ENCODE measurements at regions not wholly inside any gene's neighbourhood (a gene's known extent, or its start where the extent isn't known, plus 50 kb on each side); places are given as distances from the start of the nearest gene placed in this dataset.
"Not testable (repeated sequence)": the region's sequence is repeated elsewhere in the genome, so short reads cannot be mapped to it uniquely, and the experiment has no call there.

DNA sequence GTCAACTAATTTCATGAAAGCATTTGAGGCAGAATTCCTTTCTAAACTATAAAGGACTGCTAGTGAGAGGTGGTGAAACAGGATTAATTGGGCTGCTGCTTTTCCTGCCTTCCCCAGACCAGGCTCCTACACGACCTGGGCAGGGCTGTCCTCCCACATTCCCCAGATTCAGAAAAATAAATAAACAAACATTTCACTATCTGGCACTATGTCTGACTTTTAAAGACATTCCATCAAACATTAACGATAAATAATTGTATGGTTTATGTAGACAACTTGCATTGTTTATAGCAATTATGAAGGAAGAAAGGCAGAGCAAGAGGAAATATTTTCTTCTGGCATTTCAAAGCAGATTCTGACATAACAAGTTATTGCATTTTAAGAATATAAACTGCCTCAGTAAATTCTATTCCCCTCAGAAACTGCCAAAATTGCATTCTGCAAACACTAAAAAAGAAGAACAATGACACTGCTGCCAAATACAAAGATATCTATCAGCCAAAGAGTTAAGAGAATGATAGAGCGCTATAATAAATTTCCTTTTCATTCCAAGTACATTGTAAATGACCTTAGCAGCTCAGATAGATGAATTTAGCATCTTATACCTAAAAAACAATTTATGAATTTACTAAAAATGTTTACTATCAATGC is 214.7 kb upstream of the INTU start:
- Histone ChIP-seq H3K27me3 (no peaks in the 10 kb centered on the region), H3K27ac (no peak overlapping the region), H3K4me1 (no peaks in the 10 kb centered on the region), H3K36me3 (no peaks in the 10 kb centered on the region), H3K9me3 (replicated peaks) (no peaks in the 10 kb centered on the region), H3K4me3 (no peak overlapping the region)
- no peak for DNase-seq

DNA sequence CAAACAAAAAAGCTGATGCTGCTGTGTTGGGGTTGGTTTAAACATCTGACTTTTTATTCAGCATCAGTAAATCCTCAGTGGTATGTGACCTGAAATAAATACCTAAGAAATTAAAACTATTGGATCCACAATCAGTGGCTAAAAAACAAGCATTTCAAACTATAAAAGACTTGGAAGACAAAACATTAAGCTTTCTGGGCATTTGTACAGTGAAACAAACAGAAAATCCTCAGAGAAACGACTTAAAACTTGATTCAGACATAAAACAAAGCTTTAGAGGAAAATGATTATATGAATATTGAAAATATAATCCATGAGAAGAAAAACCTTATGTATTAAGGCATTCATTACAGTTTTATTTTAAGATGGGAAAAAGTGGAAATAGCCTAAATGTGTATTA is 213.3 kb upstream of the INTU start:
- no peaks in the 10 kb centered on the region for H3K9me3 ChIP-seq (replicated peaks)

DNA sequence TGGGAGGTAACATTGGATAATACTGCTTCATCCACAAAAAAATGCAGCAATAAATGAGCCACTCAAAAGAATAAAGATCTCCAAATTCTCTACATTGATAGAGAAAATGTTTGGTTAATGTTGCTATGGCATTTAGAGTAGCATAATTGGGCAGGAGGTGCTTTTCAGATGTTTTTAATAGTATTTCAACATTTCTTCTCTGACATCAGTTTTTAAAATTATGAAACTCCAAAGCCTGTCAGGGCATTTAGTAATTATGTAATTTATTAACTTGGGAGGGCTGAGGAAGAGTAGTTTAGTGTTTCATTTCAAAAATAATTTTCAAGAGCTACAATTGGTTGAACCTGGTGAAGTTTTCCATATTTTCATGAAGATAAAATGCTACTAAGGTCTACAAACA is 211.3 kb upstream of the INTU start:
- no peaks in the 10 kb centered on the region for H3K4me1 ChIP-seq
- no peak for DNase-seq
- no peaks in the 10 kb centered on the region for H3K9me3 ChIP-seq (replicated peaks)
- H3K4me3 ChIP-seq = no peak overlapping the region
- H3K36me3 ChIP-seq = no peaks in the 10 kb centered on the region
- no peak overlapping the region for H3K27ac ChIP-seq
- H3K27me3 ChIP-seq = no peaks in the 10 kb centered on the region

More for the DNA sequence above, 213.3 kb upstream of the INTU start:
- Histone ChIP-seq H3K4me1 (no peaks in the 10 kb centered on the region), H3K4me3 (no peak overlapping the region), H3K36me3 (no peaks in the 10 kb centered on the region), H3K27me3 (no peaks in the 10 kb centered on the region), H3K27ac (no peak overlapping the region)
- DNase-seq = no peak

- no peak overlapping the region for H3K27ac ChIP-seq
- H3K27me3 ChIP-seq = no peaks in the 10 kb centered on the region
- no peaks in the 10 kb centered on the region for H3K9me3 ChIP-seq (replicated peaks)
- no peaks in the 10 kb centered on the region for H3K36me3 ChIP-seq
- H3K4me1 ChIP-seq = no peaks in the 10 kb centered on the region
- no peak for DNase-seq
- no peak overlapping the region for H3K4me3 ChIP-seq
Measured at GRCh38 chr4:127425202-127425845, 207.4 kb upstream of the INTU start.

- H3K9me3 ChIP-seq (replicated peaks) = no peaks in the 10 kb centered on the region
- H3K27me3 ChIP-seq = no peaks in the 10 kb centered on the region
- DNase-seq = no peak
- H3K4me3 ChIP-seq = no peak overlapping the region
- no peaks in the 10 kb centered on the region for H3K36me3 ChIP-seq
- no peak overlapping the region for H3K27ac ChIP-seq
- H3K4me1 ChIP-seq = no peaks in the 10 kb centered on the region
Measured at GRCh38 chr4:127425851-127426250, 206.9 kb upstream of the INTU start.

DNA sequence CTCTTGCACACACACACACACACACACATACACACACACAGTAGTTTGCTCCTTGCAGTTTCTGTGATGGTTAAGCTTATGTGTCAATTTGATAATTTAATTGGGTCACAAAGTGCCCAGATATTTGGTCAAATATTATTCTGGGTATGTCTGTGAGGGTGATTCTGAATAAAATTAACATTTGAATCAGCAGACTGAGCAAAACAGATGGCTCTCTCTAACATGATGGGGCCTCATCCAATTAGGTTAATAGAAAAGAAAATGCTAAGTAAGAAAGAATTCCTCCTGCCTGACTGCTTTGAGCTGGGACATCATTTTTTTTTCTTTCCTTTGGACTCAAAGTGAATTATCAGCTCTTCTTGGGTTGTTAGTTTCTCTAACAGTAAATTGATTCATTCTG is 191.2 kb upstream of the INTU start:
- no peak for DNase-seq
- H3K27ac ChIP-seq = no peak overlapping the region
- no peaks in the 10 kb centered on the region for H3K27me3 ChIP-seq
- no peak overlapping the region for H3K4me3 ChIP-seq
- H3K4me1 ChIP-seq = no peaks in the 10 kb centered on the region
- H3K36me3 ChIP-seq = no peaks in the 10 kb centered on the region
- H3K9me3 ChIP-seq (replicated peaks) = no peaks in the 10 kb centered on the region

DNA sequence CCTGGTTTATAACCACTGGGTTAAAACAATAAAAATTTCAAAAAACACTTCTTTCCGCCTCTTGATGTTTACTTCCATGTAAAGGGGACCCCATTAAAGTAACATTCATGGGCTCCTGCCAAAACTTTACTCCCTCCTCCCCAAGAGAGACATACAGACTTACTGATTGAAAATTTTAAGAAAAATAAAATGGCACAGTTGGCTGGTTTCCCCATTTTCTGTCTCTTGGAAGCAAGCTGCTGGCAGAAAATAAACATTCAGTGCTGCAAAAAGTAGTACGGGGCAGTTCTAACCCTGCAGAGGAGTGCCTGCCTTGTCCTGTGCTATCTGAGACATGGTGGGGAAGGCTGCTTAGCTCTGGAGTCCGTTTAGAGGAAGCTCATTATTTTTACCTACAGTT is 187.3 kb upstream of the INTU start:
- no peak for DNase-seq
- Histone ChIP-seq H3K27ac (no peak overlapping the region), H3K36me3 (no peaks in the 10 kb centered on the region), H3K27me3 (no peaks in the 10 kb centered on the region), H3K4me1 (no peaks in the 10 kb centered on the region), H3K9me3 (replicated peaks) (no peaks in the 10 kb centered on the region), H3K4me3 (no peak overlapping the region)

DNA sequence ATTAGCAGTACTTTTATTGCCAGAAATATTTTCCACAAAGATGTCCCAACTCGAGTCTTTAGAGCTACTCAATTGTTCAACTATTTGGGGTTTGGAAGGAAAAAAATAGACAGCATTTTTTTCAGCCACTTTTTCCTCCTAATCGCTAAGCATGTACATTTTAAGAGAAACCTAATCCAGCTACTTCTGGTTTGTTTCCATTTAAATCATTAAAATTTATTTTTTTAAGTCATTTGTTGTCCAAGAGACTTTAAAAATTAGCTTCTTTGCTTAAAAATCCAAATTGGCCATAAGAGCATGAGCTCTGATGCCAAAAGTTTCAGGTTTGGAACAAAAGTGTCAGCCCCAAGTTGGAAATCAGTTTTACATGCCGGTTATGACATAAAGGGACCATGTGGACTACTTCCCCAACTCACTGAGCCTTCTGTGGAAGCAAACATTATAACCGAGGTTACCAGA is 186.3 kb upstream of the INTU start:
- no peak for DNase-seq
- Histone ChIP-seq H3K4me1 (no peaks in the 10 kb centered on the region), H3K9me3 (replicated peaks) (no peaks in the 10 kb centered on the region), H3K4me3 (no peak overlapping the region), H3K36me3 (no peaks in the 10 kb centered on the region), H3K27ac (no peak overlapping the region), H3K27me3 (no peaks in the 10 kb centered on the region)

DNA sequence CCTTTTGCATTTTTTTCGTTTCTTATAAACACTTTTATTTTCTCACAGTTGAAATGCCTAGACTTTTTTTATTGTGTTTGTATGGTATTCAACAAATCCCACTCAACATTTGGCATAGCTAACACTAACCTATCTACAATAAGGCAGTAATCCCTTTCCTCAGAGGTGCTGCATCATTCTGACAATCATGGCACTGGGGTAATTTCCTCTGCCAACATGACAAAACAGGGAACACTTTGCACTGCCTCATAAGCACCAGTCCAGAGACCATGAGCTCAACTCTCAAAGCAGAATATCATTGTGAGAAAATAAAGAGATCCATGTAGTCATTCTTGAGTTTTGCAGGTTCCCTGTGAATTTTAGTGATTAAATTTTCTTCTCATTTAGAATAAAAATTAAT is 183.8 kb upstream of the INTU start:
- no peak overlapping the region for H3K27ac ChIP-seq
- H3K4me1 ChIP-seq = no peaks in the 10 kb centered on the region
- H3K27me3 ChIP-seq = no peaks in the 10 kb centered on the region
- no peak for DNase-seq
- no peak overlapping the region for H3K4me3 ChIP-seq
- H3K36me3 ChIP-seq = no peaks in the 10 kb centered on the region
- H3K9me3 ChIP-seq (replicated peaks) = no peaks in the 10 kb centered on the region

DNA sequence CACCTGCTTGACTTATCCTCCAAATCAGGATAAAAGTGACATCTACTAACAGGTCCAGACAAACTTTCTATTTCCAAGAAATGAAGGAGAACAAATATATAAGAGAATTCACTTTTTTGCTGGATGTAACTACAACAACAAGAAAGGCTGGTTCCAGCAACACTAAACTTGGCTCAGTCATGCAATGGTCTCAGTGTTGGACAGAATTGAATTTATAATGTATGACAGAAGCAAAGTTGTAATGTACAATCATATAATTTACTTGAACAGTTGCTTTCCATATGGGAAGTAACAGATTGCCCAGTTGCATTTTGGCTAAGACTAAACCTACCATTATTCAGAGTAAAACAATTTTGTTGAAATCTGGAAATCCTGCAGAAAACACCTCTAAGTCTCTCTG is 183.3 kb upstream of the INTU start:
- H3K4me3 ChIP-seq = no peak overlapping the region
- H3K4me1 ChIP-seq = no peaks in the 10 kb centered on the region
- H3K27me3 ChIP-seq = no peaks in the 10 kb centered on the region
- H3K9me3 ChIP-seq (replicated peaks) = no peaks in the 10 kb centered on the region
- H3K27ac ChIP-seq = no peak overlapping the region
- no peak for DNase-seq
- H3K36me3 ChIP-seq = no peaks in the 10 kb centered on the region

- Histone ChIP-seq H3K27ac (no peak overlapping the region), H3K4me1 (no peaks in the 10 kb centered on the region), H3K9me3 (replicated peaks) (no peaks in the 10 kb centered on the region), H3K27me3 (no peaks in the 10 kb centered on the region), H3K36me3 (no peaks in the 10 kb centered on the region), H3K4me3 (no peak overlapping the region)
- no peak for DNase-seq
Measured at GRCh38 chr4:127450276-127450675, 182.5 kb upstream of the INTU start.

DNA sequence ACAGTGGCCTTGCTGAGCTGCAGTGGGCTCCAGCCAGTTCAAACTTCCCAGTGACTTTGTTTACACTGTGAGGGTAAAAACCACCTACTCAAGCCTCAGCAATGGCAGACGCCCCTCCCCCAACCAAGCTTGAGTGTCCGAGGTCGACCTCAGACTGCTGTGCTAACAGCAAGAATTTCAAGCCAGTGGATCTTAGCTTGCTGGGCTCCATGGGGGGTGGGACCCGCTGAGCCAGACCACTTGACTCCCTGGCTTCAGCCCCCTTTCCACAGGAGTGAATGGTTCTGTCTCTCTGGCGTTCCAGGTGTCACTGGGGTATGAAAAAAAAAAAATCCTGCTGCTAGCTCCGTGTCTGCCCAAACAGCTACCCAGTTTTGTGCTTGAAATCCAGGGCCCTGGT is 168.9 kb upstream of the INTU start:
- Histone ChIP-seq H3K9me3 (replicated peaks) (no peaks in the 10 kb centered on the region), H3K36me3 (no peaks in the 10 kb centered on the region), H3K27ac (no peak overlapping the region), H3K4me1 (no peaks in the 10 kb centered on the region), H3K4me3 (no peak overlapping the region), H3K27me3 (no peaks in the 10 kb centered on the region)
- DNase-seq = no peak

DNA sequence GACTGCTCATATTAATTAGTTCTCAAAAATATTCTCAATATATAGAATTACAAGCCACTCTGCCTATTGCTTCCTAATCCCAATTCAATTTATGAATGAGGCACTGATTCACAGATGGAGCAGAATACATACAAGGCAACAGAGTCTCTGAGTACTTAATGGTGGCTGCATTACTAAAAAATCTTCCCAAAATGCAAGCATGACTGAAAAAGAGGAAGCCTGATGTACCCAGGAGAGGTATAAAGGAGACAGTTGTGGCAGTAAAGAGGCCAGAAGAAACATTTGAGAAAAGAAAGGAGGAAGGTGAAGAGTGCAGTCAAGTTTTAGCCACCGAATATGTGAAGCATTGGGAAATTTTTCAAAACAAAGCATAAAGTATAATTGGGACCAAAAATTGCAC is 163.2 kb upstream of the INTU start:
- Histone ChIP-seq H3K4me3 (no peak overlapping the region), H3K27ac (no peak overlapping the region), H3K4me1 (no peaks in the 10 kb centered on the region), H3K9me3 (replicated peaks) (no peaks in the 10 kb centered on the region), H3K27me3 (no peaks in the 10 kb centered on the region), H3K36me3 (no peaks in the 10 kb centered on the region)
- no peak for DNase-seq

GRCh38 chr4:127469959-127470809 is 162.6 kb upstream of the INTU start:
- Histone ChIP-seq H3K36me3 (no peaks in the 10 kb centered on the region), H3K27me3 (no peaks in the 10 kb centered on the region), H3K27ac (no peak overlapping the region), H3K9me3 (replicated peaks) (no peaks in the 10 kb centered on the region), H3K4me1 (no peaks in the 10 kb centered on the region), H3K4me3 (no peak overlapping the region)
- DNase-seq = no peak

- not testable (repeated sequence) for H3K27me3 ChIP-seq; H3K27ac ChIP-seq; DNase-seq; H3K36me3 ChIP-seq; H3K9me3 ChIP-seq (replicated peaks); H3K4me1 ChIP-seq; H3K4me3 ChIP-seq
Measured at GRCh38 chr4:127478271-127478670, 154.5 kb upstream of the INTU start.

Measured in SJCRH30 (cell line).